BLaER1 (cell line): ENCODE measurements at regions not wholly inside any gene's neighbourhood (a gene's known extent, or its start where the extent isn't known, plus 50 kb on each side); places are given as distances from the start of the nearest gene placed in this dataset.

Experiments
- H3K27ac ChIP-seq: shearing (Covaris generic); formaldehyde crosslinking; 2 replicates; pipeline ENCODE4 v1.8.1; 2022
- H3K27me3 ChIP-seq: shearing (Covaris generic); formaldehyde crosslinking; 2 replicates; pipeline ENCODE4 v1.8.1; 2022
- H3K36me3 ChIP-seq: shearing (Covaris generic); formaldehyde crosslinking; 2 replicates; pipeline ENCODE4 v1.8.1; 2022
- H3K4me1 ChIP-seq: shearing (Covaris generic); formaldehyde crosslinking; 2 replicates; pipeline ENCODE4 v1.8.1; 2022
- H3K4me2 ChIP-seq: shearing (Covaris generic); formaldehyde crosslinking; 2 replicates; pipeline ENCODE4 v1.8.1; 2022
- H3K4me3 ChIP-seq: shearing (Covaris generic); formaldehyde crosslinking; 2 replicates; pipeline ENCODE4 v1.8.1; 2022
- H3K9ac ChIP-seq: shearing (Covaris generic); formaldehyde crosslinking; 2 replicates; pipeline ENCODE4 v1.8.1; 2022
- H3K9me3 ChIP-seq: shearing (Covaris generic); formaldehyde crosslinking; 2 replicates; pipeline ENCODE4 v1.8.1; 2022
- H4K20me1 ChIP-seq: shearing (Covaris generic); formaldehyde crosslinking; 2 replicates; pipeline ENCODE4 v1.8.1; 2022
- Cebpa-rat ChIP-seq: shearing (Covaris generic); IDR thresholded peaks from 2 replicates; pipeline ENCODE4 v1.8.1; 2022

GRCh38 chr14:84850595-84850994, 679.3 kb upstream of the FLRT2 start:
- Histone ChIP-seq H3K27ac (no peak overlapping the region), H3K4me3 (no peak overlapping the region), H3K4me2 (no peak overlapping the region), H3K36me3 (no peaks in the 10 kb centered on the region), H4K20me1 (no peaks in the 10 kb centered on the region), H3K27me3 (no peaks in the 10 kb centered on the region), H3K9ac (no peak overlapping the region), H3K9me3 (no peaks in the 10 kb centered on the region), H3K4me1 (no peaks in the 10 kb centered on the region)
- TF ChIP-seq Cebpa-rat: no peak

- H3K36me3 ChIP-seq: no peaks in the 10 kb centered on the region
- TF ChIP-seq Cebpa-rat: no peak
- no peak overlapping the region for H3K4me2 ChIP-seq
- no peaks in the 10 kb centered on the region for H3K4me1 ChIP-seq
- H3K27ac ChIP-seq: no peak overlapping the region
- no peaks in the 10 kb centered on the region for H3K27me3 ChIP-seq
- H3K9me3 ChIP-seq: no peaks in the 10 kb centered on the region
- H4K20me1 ChIP-seq: no peaks in the 10 kb centered on the region
- no peak overlapping the region for H3K9ac ChIP-seq
- H3K4me3 ChIP-seq: no peak overlapping the region
Observed at GRCh38 chr14:84856751-84857534, 673.0 kb upstream of the FLRT2 start.

DNA sequence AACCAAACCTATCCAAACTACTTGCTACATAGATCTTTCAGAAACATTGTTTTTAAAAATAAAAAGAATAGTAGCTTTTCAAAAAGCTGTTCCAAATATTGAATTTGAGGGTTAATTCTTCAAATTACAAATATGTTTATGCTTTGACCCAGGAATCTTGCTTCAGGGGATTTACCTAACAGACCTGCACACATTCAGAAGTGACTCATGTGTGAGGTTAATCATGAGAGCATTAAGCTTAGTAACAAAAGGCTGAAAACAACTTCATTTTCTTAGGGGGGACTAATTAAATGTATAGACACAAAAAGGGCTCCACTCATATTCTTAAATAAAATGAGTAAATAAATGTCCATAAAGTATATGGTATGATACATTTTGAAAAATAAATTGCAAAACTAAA, 672.4 kb upstream of the FLRT2 start:
- H3K4me1 ChIP-seq: no peaks in the 10 kb centered on the region
- H3K9me3 ChIP-seq: no peaks in the 10 kb centered on the region
- no peak overlapping the region for H3K4me3 ChIP-seq
- no peak overlapping the region for H3K4me2 ChIP-seq
- no peak overlapping the region for H3K9ac ChIP-seq
- no peak for TF ChIP-seq Cebpa-rat
- no peaks in the 10 kb centered on the region for H3K27me3 ChIP-seq
- no peaks in the 10 kb centered on the region for H3K36me3 ChIP-seq
- H3K27ac ChIP-seq: no peak overlapping the region
- no peaks in the 10 kb centered on the region for H4K20me1 ChIP-seq

DNA sequence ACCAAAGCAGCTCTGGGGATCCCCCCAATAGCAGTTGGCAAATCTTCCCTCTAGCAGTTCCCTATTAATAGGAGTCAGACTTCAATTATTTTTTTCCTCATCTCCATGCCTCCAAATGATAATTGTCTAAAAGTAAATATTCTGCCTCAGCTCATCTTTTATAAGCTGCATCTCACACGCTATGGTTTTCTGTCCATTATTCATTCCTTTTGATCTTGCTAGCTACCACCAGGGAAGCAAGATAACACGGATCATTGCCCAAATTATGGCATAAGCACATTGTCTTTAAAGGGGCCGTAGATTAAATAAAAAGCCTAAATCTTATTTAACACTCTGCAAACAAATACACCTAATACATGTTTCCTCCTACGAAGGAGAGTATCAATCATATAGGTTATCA, 670.8 kb upstream of the FLRT2 start:
- no peaks in the 10 kb centered on the region for H3K36me3 ChIP-seq
- TF ChIP-seq Cebpa-rat: no peak
- H3K27me3 ChIP-seq: no peaks in the 10 kb centered on the region
- no peaks in the 10 kb centered on the region for H3K9me3 ChIP-seq
- H3K4me3 ChIP-seq: no peak overlapping the region
- H3K9ac ChIP-seq: no peak overlapping the region
- no peak overlapping the region for H3K4me2 ChIP-seq
- no peaks in the 10 kb centered on the region for H4K20me1 ChIP-seq
- H3K27ac ChIP-seq: no peak overlapping the region
- no peaks in the 10 kb centered on the region for H3K4me1 ChIP-seq

DNA sequence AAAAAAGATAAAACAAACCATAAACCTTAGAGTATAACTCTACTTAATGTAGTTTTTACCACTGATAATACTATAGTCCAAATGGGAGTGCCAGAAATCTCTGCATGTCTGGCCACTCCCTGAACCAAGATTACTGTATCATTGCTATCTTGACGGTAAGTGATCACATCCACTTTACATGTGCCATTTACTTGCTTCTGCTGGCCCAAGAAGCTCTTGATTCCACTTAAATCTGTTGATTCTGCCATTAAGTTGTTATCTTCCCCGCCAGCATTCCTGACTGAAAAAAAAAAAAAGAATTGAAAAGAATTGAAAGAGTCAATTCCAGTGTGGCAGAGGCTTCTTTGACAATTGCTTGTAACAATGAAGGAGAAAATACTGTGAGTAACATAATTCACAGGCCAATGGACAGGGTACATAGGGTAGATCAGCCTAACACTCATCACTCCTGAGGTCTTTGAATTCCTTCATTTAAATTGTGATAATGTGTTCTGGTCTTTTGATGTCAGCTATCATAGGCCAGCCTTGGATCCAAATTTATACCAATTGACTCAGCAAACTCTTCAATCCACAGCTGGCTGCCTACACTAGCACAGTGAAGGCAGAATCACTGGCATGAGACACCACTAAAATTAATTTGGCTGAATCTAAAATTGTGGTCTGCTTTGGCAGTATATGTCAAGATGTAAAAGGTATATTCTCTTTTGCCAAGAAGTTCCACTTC, 665.2 kb upstream of the FLRT2 start:
- Histone ChIP-seq H3K4me2 (no peak overlapping the region), H3K4me1 (no peaks in the 10 kb centered on the region), H3K36me3 (no peaks in the 10 kb centered on the region), H3K9me3 (no peaks in the 10 kb centered on the region), H3K27ac (no peak overlapping the region), H3K27me3 (no peaks in the 10 kb centered on the region), H3K4me3 (no peak overlapping the region), H4K20me1 (no peaks in the 10 kb centered on the region), H3K9ac (no peak overlapping the region)
- no peak for TF ChIP-seq Cebpa-rat

DNA sequence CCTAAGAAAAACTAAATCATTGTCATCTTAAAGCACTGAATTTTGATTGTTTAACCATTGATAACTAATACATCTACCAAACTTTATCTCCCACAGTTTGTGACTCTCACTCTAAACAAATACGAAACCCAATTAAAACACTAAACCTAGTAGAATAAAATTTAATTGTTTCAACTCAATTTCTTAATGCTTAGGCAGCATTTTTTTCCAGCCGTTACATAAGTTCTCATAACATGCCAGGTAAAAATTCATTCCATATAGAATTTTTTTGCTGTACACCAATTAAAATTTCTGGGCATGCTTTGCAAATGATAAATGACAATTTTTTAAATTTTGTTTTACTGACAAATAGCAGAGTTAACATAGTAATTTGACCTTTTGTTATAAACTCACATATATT, 658.2 kb upstream of the FLRT2 start:
- H3K4me1 ChIP-seq: no peaks in the 10 kb centered on the region
- H3K4me2 ChIP-seq: no peak overlapping the region
- no peaks in the 10 kb centered on the region for H3K36me3 ChIP-seq
- TF ChIP-seq Cebpa-rat: no peak
- no peak overlapping the region for H3K4me3 ChIP-seq
- H3K27me3 ChIP-seq: no peaks in the 10 kb centered on the region
- H4K20me1 ChIP-seq: no peaks in the 10 kb centered on the region
- H3K9ac ChIP-seq: no peak overlapping the region
- no peaks in the 10 kb centered on the region for H3K9me3 ChIP-seq
- no peak overlapping the region for H3K27ac ChIP-seq

DNA sequence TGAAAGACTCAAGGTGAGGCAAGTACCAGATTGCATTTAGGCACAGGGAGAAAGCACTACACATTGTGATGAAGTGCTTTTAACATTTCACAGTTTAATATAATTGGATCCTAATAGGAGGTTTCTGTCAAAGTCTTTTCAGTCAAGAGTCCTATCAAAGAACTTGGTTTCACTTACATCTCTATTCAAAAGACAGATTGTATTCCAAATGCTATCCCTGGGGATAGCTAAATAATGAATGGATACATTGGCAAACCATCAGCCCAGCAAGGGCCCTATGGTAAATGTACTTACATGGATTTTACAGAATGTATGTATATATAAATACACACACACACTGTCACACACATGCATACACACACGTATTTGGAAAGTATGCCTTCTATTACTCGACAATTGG, 655.5 kb upstream of the FLRT2 start:
- Histone ChIP-seq H3K4me3 (no peak overlapping the region), H3K9me3 (no peaks in the 10 kb centered on the region), H3K4me2 (no peak overlapping the region), H3K27ac (no peak overlapping the region), H4K20me1 (no peaks in the 10 kb centered on the region), H3K4me1 (no peaks in the 10 kb centered on the region), H3K27me3 (no peaks in the 10 kb centered on the region), H3K36me3 (no peaks in the 10 kb centered on the region), H3K9ac (no peak overlapping the region)
- TF ChIP-seq Cebpa-rat: no peak

GRCh38 chr14:84877061-84877460, 652.9 kb upstream of the FLRT2 start:
- Histone ChIP-seq H3K9ac (no peak overlapping the region), H3K4me3 (no peak overlapping the region), H3K9me3 (no peaks in the 10 kb centered on the region), H3K36me3 (no peaks in the 10 kb centered on the region), H3K27me3 (no peaks in the 10 kb centered on the region), H4K20me1 (no peaks in the 10 kb centered on the region), H3K4me2 (no peak overlapping the region), H3K4me1 (no peaks in the 10 kb centered on the region), H3K27ac (no peak overlapping the region)
- no peak for TF ChIP-seq Cebpa-rat

DNA sequence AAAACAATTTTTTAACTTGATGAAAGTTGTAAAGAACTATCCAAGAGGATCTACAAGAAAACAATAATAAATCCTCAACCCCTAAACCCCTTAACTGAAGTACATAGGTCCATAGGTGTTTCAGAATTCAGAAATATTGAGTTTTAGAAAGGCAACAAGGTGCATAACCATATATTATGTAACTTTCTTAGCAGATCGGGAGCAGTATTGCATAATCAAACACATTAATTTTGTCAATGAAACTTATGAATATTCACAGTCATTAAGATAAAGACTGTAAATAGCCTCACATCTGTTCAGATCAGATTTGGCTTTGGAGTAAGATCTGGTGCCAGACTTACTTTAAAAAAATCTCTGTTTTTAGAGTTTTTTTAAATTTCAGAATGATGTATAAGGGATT, 647.1 kb upstream of the FLRT2 start:
- Histone ChIP-seq H3K36me3 (no peaks in the 10 kb centered on the region), H3K4me3 (no peak overlapping the region), H3K27me3 (no peaks in the 10 kb centered on the region), H3K4me2 (no peak overlapping the region), H3K27ac (no peak overlapping the region), H4K20me1 (no peaks in the 10 kb centered on the region), H3K9me3 (no peaks in the 10 kb centered on the region), H3K9ac (no peak overlapping the region), H3K4me1 (no peaks in the 10 kb centered on the region)
- peak; percentile 28; the same call in 1 of the 2 replicates for TF ChIP-seq Cebpa-rat

- Histone ChIP-seq H3K4me2 (no peak overlapping the region), H3K27ac (no peak overlapping the region), H3K4me3 (no peak overlapping the region), H3K9ac (no peak overlapping the region), H3K4me1 (no peaks in the 10 kb centered on the region), H4K20me1 (no peaks in the 10 kb centered on the region), H3K36me3 (no peaks in the 10 kb centered on the region), H3K27me3 (no peaks in the 10 kb centered on the region), H3K9me3 (no peaks in the 10 kb centered on the region)
- TF ChIP-seq Cebpa-rat: no peak
Observed at GRCh38 chr14:84885061-84885460, 644.9 kb upstream of the FLRT2 start.
